Stimulated activated CD4-positive, alpha-beta T cell treated with anti-CD3 and anti-CD28 coated beads, TNF-alpha, amount 100 ng/mL, for 24 hours (primary cell): ENCODE measurements at regions not wholly inside any gene's neighbourhood (a gene's known extent, or its start where the extent isn't known, plus 50 kb on each side); places are given as distances from the start of the nearest gene placed in this dataset.
"Not testable (repeated sequence)": the region's sequence is repeated elsewhere in the genome, so short reads cannot be mapped to it uniquely, and the experiment has no call there.

Source experiments
- DNase-seq, 3 experiments: peaks; one replicate each; pipeline ENCODE4 v3.0.0-alpha.2; 2020; ENCODE audit warnings: low read depth in 3 of 3

- DNase-seq, result no peak
Observed at GRCh38 chr9:90979639-90980038, 178.0 kb downstream of the SYK start.

DNA sequence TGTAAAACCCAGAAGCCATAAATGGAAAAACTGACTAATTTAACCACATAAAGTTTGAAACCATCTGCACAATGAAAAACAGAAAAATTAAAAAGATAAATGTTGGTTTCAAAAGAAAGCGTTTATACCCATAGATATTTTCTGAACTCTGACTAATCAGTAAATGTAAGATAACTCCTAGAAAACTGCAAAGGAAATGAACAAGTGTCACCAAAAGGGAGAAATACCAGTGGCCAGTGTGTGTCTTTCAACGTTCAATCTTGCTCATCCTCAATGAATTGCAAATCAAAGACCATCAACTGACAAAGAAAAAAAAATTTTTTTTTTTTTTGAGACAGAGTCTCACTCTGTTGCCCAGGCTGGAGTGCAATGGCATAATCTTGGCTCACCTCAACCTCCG lies 180.1 kb downstream of the SYK start:
- DNase-seq, result no peak

DNA sequence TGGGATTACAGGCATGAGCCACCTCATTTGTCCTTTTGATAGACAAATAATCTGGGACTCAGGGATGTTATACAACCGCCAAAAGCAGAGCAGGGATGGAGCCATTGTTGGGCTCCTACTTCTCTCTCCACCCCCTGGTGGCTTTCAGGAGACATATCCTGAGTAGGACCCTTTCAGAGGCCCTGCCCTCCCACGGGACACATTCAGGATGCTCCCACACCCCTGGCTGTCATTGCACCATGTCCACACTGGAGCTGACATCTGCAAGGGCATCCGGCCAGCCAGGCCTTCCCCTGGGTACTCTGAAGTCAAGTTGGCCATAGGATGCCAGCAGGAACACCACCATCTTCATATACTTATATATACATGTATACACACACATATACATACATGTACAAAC lies 181.8 kb downstream of the SYK start:
- no peak for DNase-seq

DNA sequence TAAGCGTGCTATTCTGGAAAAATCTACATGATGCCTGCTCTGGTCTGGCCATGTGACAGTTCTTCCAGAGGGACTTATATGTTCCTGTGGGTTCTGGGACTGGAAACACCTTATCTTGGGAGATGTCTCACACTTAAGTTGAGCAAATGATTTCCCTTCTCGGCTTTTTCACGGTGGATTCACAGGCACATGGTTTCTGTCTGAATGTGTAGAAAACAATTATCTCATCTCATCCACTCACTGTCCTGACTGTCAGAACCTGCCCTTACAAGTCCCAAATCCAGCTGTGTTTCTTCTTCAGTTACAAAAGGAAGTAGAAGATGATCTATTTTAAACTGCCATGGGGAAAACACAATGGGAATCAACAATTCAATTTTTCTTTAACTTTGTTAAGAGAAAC lies 184.0 kb downstream of the SYK start:
- no peak for DNase-seq

DNA sequence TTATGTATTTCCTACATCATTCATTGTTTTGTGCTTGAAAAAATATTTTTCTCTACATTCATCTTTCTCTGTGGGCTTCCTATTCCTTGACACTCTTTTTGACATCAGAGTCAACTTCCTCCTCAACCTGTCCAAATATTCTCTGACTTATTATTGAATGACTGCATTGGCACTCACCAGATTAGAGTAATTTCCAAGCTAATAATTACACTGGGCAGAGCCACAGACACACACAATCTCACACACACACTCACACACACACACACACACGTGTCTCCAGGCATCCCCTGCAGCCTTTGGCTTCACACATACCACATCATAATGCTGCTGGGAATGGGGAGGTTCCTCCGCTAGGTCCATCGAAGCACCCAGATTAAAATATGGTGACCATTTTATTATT lies 184.5 kb downstream of the SYK start:
- DNase-seq, result no peak

DNA sequence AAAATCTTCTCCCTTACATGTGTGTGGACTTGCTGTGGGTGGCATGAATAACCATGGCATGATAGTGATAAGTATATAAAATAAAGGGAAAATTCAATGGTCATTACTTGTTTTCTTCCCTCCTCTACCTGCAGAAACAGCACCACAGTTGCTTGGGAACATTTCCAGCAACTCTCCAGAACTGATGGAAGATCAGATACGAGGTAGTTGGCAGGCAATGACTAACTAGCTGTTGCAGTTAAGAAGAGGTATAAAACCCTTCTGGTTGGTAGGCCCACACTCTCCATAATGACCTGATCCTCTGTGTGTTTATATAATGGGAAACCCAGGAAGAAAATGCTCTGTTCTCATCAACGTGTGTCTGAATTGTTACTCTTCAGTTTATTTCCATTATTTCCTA lies 185.9 kb downstream of the SYK start:
- no peak for DNase-seq

DNA sequence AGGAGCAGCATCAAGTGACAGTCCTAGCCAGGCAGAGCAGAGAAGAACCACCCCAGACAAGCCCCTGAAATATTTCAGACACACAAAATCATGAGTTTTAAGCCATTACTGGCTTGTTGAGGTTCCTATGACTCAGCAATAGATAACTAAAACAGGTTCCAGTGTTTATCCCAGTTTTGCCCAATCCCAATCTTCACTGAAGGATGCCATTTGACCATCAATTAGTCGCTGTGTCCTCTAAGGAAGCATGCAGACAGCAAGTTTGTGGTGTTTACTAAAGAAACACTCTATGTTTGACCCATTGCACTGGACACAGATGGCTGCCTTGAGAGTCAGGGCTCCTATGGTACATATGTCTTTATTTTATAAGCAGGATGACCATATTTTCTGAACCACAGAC lies 186.7 kb downstream of the SYK start:
- DNase-seq, result no peak

GRCh38 chr9:90991953-90992352 lies 190.3 kb downstream of the SYK start:
- DNase-seq, result no peak

- no peak for DNase-seq
Observed at GRCh38 chr9:90995516-90995915, 193.9 kb downstream of the SYK start.

DNA sequence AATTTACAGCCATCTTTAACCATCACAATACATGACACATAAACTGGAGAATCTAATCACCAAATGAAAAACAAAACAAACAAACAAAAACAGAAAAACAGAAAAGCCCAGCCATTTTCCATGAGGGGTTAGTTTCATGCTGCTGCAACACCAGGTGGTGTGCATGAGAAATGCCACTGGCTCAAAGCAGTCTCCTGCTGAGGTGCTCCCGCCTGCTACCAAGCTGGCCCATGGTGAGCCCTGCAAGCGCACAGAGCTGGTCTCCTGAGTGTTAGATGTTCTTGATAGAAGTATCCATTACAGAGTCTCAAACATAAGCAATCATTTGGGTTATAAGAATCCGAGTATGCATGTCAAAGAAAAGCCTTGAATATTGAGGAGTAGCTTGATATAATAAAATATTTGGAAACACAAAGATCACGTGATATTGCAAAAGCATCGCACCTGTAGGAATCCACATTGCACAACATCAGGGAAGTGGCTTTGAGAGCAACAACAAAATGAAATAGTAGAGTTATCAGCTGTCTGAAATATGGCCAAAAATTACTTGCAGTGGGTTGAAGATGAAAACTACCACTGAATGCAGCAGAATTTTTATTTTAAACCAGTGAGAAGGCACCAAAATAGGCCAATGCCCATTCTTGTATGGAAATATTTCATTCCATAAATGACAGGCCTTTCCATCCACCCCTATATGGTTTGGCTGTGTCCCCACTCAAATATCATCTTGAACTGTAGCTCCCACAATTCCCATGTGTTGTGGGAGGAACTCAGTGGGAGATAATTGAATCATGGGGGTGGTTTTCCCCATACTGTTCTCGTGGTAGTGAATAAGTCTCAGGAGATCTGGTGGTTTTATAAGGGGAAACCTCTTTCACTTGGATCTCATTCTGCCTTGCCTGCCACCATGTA lies 194.8 kb downstream of the SYK start:
- no peak for DNase-seq

DNA sequence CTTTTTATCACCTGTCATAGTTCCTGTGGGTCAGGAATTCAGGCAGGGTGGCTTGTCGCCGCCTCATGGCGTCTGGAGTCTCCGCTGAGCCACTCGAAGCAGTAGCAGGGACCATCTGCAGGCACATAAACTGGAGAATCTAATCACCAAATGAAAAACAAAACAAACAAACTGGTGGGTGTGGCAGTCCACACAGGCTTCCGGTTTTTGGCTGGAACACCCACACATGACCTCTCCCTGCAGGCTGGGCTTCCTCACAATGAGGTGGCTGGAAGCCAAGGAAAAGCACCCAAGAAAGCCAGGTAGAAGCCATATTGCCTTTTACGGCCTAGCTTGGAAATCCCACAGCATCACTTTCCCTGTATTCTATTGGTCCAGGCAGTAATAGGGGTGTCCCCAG lies 197.0 kb downstream of the SYK start:
- no peak for DNase-seq

- no peak for DNase-seq
Observed at GRCh38 chr9:90999425-91000397, 198.1 kb downstream of the SYK start.

- peak in 1 of 3 experiments; percentile 7 for DNase-seq
Observed at GRCh38 chr9:91001146-91001611, 199.6 kb downstream of the SYK start.

DNA sequence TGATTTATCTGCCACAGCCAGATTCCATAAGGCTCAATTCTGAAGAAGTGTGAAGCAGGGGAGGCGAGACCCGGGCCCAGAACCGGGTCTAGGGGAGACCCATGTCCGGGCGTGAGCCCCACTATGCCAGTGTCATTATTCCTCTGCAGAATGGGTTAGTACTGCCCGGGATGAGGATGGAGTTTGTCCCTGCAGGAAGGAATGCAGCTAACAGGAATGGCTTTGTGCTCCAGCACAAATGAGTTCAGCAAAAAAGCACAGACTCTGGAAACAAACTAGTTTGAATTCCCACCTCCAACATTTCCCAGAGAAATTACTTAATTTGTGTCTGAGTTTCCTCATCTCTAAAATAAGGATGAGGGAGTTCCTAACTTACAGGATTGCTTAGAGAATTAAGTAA lies 202.9 kb downstream of the SYK start:
- no peak for DNase-seq

GRCh38 chr9:91004992-91005391 lies 203.4 kb downstream of the SYK start:
- DNase-seq, result no peak

DNA sequence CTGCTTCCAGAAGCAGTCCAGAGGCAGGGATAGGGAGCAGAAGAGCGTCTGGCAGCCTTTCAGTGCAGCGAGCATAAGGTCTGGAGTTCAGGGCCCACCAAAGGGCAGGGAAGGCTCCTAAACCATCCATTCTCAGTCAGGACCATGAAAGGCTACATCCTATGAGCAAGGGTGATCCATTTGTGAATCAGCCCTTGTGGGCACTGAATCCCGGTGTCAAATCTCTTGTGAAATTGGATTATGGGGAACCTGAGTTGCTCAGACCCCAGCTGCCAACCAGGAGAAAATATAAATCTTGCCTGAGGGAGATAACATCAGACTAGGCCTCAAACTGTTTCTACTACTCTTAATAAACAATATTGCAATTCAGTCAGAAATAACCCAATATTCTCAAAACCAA lies 204.4 kb downstream of the SYK start:
- no peak for DNase-seq

- DNase-seq, result no peak
Observed at GRCh38 chr9:91008568-91008967, 206.9 kb downstream of the SYK start.

- DNase-seq, result no peak
Observed at GRCh38 chr9:91011891-91012290, 210.3 kb downstream of the SYK start.

DNA sequence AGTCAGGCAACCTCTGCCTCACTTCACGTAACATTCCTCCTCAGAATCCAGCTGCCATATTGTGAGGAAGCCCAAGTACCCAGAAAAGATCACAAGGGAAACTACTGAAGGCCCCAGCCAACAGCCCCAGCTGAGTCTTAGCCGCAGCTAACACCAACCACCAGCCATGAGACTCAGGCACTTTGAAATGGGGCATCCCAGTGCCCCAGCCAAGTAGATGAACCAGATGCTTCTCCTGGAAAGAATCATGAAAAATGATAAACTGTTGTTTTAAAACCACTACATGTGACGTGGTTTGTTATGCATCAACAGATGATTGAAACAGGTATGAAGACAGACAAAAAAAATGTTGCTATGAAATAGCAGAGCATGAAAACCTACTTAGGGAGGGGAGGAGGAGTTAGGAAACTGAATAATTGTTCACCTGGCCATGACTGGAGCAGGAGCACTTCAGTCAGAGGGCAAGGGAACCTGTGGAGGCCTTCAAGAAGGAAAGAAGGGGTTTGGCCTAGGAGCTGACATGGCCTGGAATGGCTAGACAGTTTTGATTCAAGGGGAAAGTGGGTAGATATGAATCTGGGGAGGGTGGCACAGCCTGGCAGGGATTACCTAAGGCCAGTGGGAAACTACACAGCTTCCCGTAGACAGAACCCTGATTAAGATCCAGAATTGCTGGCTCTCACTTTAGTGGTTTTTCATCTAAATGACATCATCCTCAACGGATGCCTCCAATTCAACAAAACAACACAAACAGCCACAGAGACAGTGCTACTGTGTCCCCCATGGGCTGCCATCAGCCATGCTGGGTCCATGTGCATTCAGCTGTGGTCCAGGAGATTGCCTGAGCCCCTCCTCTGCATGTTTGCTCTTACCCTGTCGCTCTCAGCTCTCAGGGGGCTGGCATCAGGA lies 211.6 kb downstream of the SYK start:
- no peak for DNase-seq

- DNase-seq, result no peak
Observed at GRCh38 chr9:91017245-91017644, 215.6 kb downstream of the SYK start.

DNA sequence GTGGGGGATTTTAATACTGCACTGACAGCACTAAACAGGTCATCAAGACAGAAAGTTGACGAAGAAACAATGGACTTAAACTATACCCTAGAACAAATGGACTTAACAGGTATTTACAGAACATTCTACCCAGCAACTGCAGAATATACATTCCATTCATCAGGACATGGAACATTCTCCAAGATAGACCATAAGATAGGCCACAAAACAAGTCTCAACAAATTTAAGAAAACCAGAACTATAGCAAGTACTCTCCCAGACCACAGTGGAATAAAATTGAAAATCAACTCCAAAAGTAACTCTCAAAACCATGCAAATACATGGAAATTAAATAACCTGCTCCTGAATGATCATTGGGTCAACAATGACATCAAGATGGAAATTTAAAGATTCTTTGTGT lies 218.3 kb downstream of the SYK start:
- not testable (repeated sequence) for DNase-seq
